Smooth muscle cell (in vitro differentiated cells): ENCODE measurements at regions not wholly inside any gene's neighbourhood (a gene's known extent, or its start where the extent isn't known, plus 50 kb on each side); places are given as distances from the start of the nearest gene placed in this dataset.

ENCODE experiments used
- DNase-seq: peaks from one replicate; lab custom pipeline; 2025; ENCODE audit not compliant: unreplicated experiment; lab: John Stamatoyannopoulos, UW
- H2AFZ ChIP-seq: fragments of 200-600 bp; sonication (generic); 2 replicates; pipeline ENCODE4 v1.6.0; 2016; ENCODE audit warnings: antibody characterized with exemption, low read depth, mild to moderate bottlenecking
- H3F3A ChIP-seq: fragments of 200-600 bp; sonication (generic); 2 replicates; pipeline ENCODE4 v1.6.0; 2017; ENCODE audit warnings: antibody characterized with exemption, low read depth
- H3K27ac ChIP-seq: fragments of 200-600 bp; sonication (generic); 2 replicates; pipeline ENCODE4 v1.5.1; 2016; ENCODE audit warnings: low read depth, mild to moderate bottlenecking
- H3K27me3 ChIP-seq: fragments of 200-600 bp; sonication (generic); 2 replicates; pipeline ENCODE4 v1.6.1; 2016; ENCODE audit warnings: low read depth, mild to moderate bottlenecking
- H3K36me3 ChIP-seq: fragments of 200-600 bp; sonication (generic); 2 replicates; pipeline ENCODE4 v1.5.1; 2016; ENCODE audit warnings: low read depth
- H3K4me1 ChIP-seq: fragments of 200-600 bp; sonication (generic); 2 replicates; pipeline ENCODE4 v1.5.1; 2016; ENCODE audit warnings: low read depth
- H3K4me2 ChIP-seq: fragments of 200-600 bp; sonication (generic); 2 replicates; pipeline ENCODE4 v1.6.0; 2016; ENCODE audit warnings: mild to moderate bottlenecking
- H3K4me3 ChIP-seq: fragments of 200-600 bp; sonication (generic); 2 replicates; pipeline ENCODE4 v1.5.1; 2016; ENCODE audit warnings: mild to moderate bottlenecking
- H3K79me2 ChIP-seq: fragments of 200-600 bp; sonication (generic); 2 replicates; pipeline ENCODE4 v1.6.0; 2016; ENCODE audit warnings: low read depth, mild to moderate bottlenecking
- H3K9ac ChIP-seq: fragments of 200-600 bp; sonication (generic); 2 replicates; pipeline ENCODE4 v1.6.0; 2016; ENCODE audit warnings: low read depth
- H3K9me3 ChIP-seq: fragments of 200-600 bp; sonication (generic); replicated peaks from 2 replicates; pipeline ENCODE4 v1.5.1; 2016; ENCODE audit warnings: low read depth
- H4K20me1 ChIP-seq: fragments of 200-600 bp; sonication (generic); 2 replicates; pipeline ENCODE4 v1.6.0; 2016; ENCODE audit warnings: low read depth
- WGBS: methylation state at CpG from one replicate; pipeline ENCODE4 v1.1.7; 2016; ENCODE audit warnings: low lambda C conversion rate; 5-methylcytosine and 5-hydroxymethylcytosine counted together
- TF ChIP-seq, protein P1 (sequence below): fragments of 200-600 bp; sonication (generic); IDR thresholded peaks from 2 replicates; pipeline ENCODE4 v1.5.1; 2017; ENCODE audit warnings: borderline replicate concordance, mild to moderate bottlenecking, antibody characterized with exemption; ENCODE audit not compliant: insufficient read depth, poor library complexity, severe bottlenecking

DNA sequence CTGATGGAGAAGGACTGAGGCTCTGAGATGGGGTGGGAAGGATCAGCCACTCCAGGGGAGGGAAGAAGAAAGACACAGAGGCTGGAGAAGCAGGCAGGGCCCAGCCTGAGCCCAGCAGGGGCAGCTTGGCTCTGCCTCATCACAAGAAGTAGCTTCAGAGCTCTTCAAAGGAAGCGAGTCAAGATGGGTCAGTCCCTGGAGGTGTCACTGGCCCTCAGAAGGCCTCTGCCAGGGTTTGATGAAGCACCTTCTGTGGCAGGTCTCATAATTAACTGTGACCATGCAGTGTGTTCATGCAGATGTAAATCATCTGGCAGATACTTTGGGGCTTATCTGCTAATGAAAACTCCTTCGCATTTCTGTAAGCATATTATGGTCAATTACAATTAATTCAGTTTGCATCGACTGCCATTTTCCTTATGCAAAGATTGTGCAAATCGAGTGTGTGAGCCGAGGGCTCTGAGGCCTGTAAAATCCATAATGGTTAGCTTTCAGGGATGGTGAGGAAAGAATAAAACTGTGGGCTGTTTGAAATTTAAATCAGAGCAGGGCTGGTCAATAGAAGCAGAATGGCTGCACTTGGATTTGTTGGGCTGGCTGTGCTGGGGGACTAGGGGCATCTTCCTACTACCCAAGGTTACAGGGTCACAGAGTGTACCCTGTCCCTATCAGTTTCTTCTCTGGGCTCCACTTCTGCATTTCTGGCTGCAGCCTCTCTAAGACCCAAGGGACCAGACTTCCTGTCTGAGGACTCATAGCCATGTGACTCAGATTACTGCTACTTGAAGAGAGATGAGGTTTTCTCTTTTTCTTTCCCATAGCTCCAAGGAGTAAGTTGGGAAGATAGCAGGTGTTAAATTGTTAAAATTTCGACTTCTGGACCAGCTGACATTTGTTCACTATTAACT lies 376.6 kb downstream of the DHX35 start:
- Histone ChIP-seq H3K36me3 (no peaks in the 10 kb centered on the region), H3F3A (no peaks in the 10 kb centered on the region), H3K4me3 (no peak overlapping the region), H4K20me1 (no peaks in the 10 kb centered on the region), H3K27me3 (peaks cover 5% of the 10 kb centered on the region), H3K79me2 (no peaks in the 10 kb centered on the region), H3K9ac (no peak overlapping the region), H3K27ac (no peak overlapping the region), H3K4me2 (no peak overlapping the region), H3K4me1 (no peaks in the 10 kb centered on the region), H2AFZ (no peak overlapping the region), H3K9me3 (no peaks in the 10 kb centered on the region)
- DNase-seq = no peak
- TF ChIP-seq, protein P1, sequence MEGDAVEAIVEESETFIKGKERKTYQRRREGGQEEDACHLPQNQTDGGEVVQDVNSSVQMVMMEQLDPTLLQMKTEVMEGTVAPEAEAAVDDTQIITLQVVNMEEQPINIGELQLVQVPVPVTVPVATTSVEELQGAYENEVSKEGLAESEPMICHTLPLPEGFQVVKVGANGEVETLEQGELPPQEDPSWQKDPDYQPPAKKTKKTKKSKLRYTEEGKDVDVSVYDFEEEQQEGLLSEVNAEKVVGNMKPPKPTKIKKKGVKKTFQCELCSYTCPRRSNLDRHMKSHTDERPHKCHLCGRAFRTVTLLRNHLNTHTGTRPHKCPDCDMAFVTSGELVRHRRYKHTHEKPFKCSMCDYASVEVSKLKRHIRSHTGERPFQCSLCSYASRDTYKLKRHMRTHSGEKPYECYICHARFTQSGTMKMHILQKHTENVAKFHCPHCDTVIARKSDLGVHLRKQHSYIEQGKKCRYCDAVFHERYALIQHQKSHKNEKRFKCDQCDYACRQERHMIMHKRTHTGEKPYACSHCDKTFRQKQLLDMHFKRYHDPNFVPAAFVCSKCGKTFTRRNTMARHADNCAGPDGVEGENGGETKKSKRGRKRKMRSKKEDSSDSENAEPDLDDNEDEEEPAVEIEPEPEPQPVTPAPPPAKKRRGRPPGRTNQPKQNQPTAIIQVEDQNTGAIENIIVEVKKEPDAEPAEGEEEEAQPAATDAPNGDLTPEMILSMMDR = no peak
- WGBS = 80% methylated on average over 6 of the region's 6 CpGs

GRCh38 chr20:39333211-39333610 lies 371.1 kb downstream of the DHX35 start:
- Histone ChIP-seq H3K4me2 (no peak overlapping the region), H4K20me1 (no peaks in the 10 kb centered on the region), H3K4me3 (no peak overlapping the region), H2AFZ (no peak overlapping the region), H3F3A (no peaks in the 10 kb centered on the region), H3K9me3 (no peaks in the 10 kb centered on the region), H3K36me3 (no peaks in the 10 kb centered on the region), H3K9ac (no peak overlapping the region), H3K27me3 (peaks cover 5% of the 10 kb centered on the region), H3K79me2 (no peaks in the 10 kb centered on the region), H3K4me1 (no peaks in the 10 kb centered on the region), H3K27ac (no peak overlapping the region)
- DNase-seq = no peak
- TF ChIP-seq, protein P1 = no peak
- 53% methylated on average over 3 of the region's 3 CpGs for WGBS

GRCh38 chr20:39328347-39328746 lies 366.2 kb downstream of the DHX35 start:
- Histone ChIP-seq H3K9ac (no peak overlapping the region), H3K4me3 (no peak overlapping the region), H3K27me3 (no peaks in the 10 kb centered on the region), H2AFZ (no peak overlapping the region), H3K9me3 (no peaks in the 10 kb centered on the region), H3K36me3 (no peaks in the 10 kb centered on the region), H3K79me2 (no peaks in the 10 kb centered on the region), H3K27ac (no peak overlapping the region), H3K4me2 (peak overlapping the region; percentile 37), H3F3A (no peaks in the 10 kb centered on the region), H4K20me1 (no peaks in the 10 kb centered on the region), H3K4me1 (no peaks in the 10 kb centered on the region)
- DNase-seq = no peak
- 26% methylated on average over 4 of the region's 4 CpGs for WGBS
- TF ChIP-seq, protein P1 = no peak

GRCh38 chr20:39326050-39326449 lies 363.9 kb downstream of the DHX35 start:
- WGBS = 65% methylated on average over 3 of the region's 3 CpGs
- no peaks in the 10 kb centered on the region for H4K20me1 ChIP-seq
- no peaks in the 10 kb centered on the region for H3K36me3 ChIP-seq
- no peaks in the 10 kb centered on the region for H3K9me3 ChIP-seq
- H3K4me1 ChIP-seq = no peaks in the 10 kb centered on the region
- no peak for DNase-seq
- H3K27ac ChIP-seq = no peak overlapping the region
- H3K4me3 ChIP-seq = no peak overlapping the region
- no peaks in the 10 kb centered on the region for H3F3A ChIP-seq
- no peaks in the 10 kb centered on the region for H3K27me3 ChIP-seq
- no peaks in the 10 kb centered on the region for H3K79me2 ChIP-seq
- H3K4me2 ChIP-seq = no peak overlapping the region
- H3K9ac ChIP-seq = no peak overlapping the region
- TF ChIP-seq, protein P1 = no peak
- no peak overlapping the region for H2AFZ ChIP-seq
